ENCODE measurements at regions not wholly inside any gene's neighbourhood (a gene's known extent, or its start where the extent isn't known, plus 50 kb on each side); places are given as distances from the start of the nearest gene placed in this dataset.

GRCh38 chr9:80400624-80401230, 829.0 kb downstream of the TLE4 start:
- DNase-seq, result no peak

GRCh38 chr9:80399606-80400005, 827.8 kb downstream of the TLE4 start:
- no peak for DNase-seq

- no peak for DNase-seq
Observed at GRCh38 chr9:80387828-80388227, 816.1 kb downstream of the TLE4 start.

- DNase-seq, result no peak
Observed at GRCh38 chr9:80385246-80385645, 813.5 kb downstream of the TLE4 start.

- DNase-seq, result no peak
Observed at GRCh38 chr9:80383331-80383730, 811.6 kb downstream of the TLE4 start.

- DNase-seq, result no peak
Observed at GRCh38 chr9:80382211-80382891, 810.6 kb downstream of the TLE4 start.

- no peak for DNase-seq
Observed at GRCh38 chr9:80380301-80380700, 808.5 kb downstream of the TLE4 start.

GRCh38 chr9:80378669-80379293, 807.0 kb downstream of the TLE4 start:
- no peak for DNase-seq

- no peak for DNase-seq
Observed at GRCh38 chr9:80376180-80376579, 804.4 kb downstream of the TLE4 start.

- no peak for DNase-seq
Observed at GRCh38 chr9:80375477-80375876, 803.7 kb downstream of the TLE4 start.

GRCh38 chr9:80369641-80370040, 797.9 kb downstream of the TLE4 start:
- DNase-seq, result no peak

- no peak for DNase-seq
Observed at GRCh38 chr9:80366626-80367025, 794.9 kb downstream of the TLE4 start.

GRCh38 chr9:80359941-80360881, 788.4 kb downstream of the TLE4 start:
- DNase-seq, result no peak

GRCh38 chr9:80359291-80359690, 787.5 kb downstream of the TLE4 start:
- DNase-seq, result no peak

- DNase-seq, result no peak
Observed at GRCh38 chr9:80352967-80353366, 781.2 kb downstream of the TLE4 start.

- no peak for DNase-seq
Observed at GRCh38 chr9:80351612-80352011, 779.8 kb downstream of the TLE4 start.

- no peak for DNase-seq
Observed at GRCh38 chr9:80326105-80326504, 754.3 kb downstream of the TLE4 start.

GRCh38 chr9:80320916-80321315, 749.2 kb downstream of the TLE4 start:
- no peak for DNase-seq

GRCh38 chr9:80320480-80320879, 748.7 kb downstream of the TLE4 start:
- DNase-seq, result no peak

GRCh38 chr9:80305136-80305535, 733.4 kb downstream of the TLE4 start:
- DNase-seq, result no peak

GRCh38 chr9:80294955-80295354, 723.2 kb downstream of the TLE4 start:
- no peak for DNase-seq

GRCh38 chr9:80294318-80294717, 722.6 kb downstream of the TLE4 start:
- no peak for DNase-seq

- DNase-seq, result no peak
Observed at GRCh38 chr9:80292231-80292630, 720.5 kb downstream of the TLE4 start.
